NCI-H146 (cell line): ENCODE measurements at regions not wholly inside any gene's neighbourhood (a gene's known extent, or its start where the extent isn't known, plus 50 kb on each side); places are given as distances from the start of the nearest gene placed in this dataset.
A peak's percentile ranks its signal among the peaks of the same experiment; 100 is the strongest.

Experiments
- DNase-seq: peaks from one replicate; lab custom pipeline; 2025; lab: John Stamatoyannopoulos, UW

DNA sequence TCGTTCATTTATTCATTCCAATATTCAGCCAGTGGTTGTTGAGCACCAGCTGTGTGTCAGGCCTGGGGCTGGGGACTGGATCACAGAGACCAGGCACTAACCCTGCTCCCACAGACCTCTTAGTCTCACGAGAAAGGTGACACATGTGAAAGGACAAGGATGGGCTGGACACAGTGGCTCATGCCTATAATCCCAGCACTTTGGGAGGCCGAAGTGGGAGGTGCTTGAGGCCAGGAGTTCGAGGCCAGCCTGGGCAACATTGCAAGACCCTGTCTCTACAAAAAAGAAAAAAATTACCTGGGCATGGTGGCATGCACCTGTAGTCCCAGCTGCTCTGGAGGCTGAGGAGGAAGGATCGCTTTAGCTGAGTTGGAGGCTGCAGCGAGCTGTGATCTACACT lies 105.9 kb upstream of the SDK1 start:
- DNase-seq: no peak

DNA sequence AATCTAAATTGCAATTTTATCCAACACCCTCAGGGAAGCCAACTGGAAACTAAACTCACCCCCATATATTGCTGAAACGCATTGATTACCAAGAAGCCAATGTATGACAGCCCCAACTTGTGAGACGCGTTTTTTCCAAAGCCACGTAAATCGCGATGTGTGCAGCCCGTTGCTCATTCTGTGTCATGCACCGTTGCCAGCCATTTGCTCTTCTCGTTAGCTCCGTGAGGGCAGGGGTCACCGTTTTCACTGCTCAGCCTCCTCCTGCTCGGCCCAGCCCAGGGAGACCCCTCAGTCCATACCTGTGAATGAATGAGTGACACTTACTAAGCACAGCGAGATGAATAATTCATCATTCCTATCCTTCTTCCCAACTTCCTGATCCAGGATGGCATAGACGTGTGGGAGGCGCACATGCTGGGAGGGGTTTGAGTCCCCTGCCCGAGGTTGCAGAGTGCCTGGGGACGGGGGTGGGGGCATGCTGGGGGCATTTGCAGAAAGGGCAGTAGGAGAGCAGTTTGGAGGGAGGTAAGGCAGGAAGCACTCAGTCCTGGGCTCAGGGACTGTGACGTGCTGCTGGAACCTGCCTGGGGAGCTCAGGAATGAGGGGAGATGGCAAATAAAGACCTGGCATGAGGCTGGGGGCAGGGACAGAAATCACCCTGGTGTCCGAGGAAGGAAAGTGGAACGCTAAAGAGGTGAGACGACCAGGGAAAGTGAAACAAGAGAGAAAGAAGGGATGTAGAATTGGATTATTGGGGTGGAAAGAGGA lies 104.2 kb upstream of the SDK1 start:
- no peak for DNase-seq

DNA sequence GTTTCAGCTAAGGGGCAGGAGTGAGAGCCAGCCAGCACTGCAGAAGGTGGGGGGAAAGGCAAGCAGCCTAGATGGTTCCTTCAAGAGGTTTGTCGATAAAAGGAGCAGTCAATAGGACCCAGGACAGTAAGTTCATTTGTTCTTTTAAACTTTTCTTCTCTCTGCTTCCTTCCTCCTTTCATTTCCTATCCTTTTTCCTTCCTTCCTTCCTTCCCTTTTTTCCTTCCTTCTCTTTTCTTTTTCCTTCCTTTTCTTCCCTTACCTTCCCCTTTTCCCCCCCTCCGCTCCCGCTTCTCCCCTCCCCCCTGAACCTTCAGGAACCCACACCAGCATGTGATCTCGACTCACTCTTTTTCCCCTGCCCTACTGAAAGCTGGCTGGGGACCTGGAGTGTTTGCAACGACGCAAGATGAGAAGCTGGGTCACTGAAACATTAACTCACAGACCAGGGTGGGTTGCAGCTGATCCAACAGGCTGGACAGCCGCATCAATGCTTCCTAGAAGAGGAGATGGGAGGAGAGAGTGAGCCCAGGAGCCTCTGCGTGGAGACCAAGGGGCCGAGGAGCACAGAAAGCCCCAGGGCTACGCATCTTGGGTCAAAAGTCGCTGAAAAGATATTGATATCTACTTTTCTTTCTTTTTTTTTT lies 103.4 kb upstream of the SDK1 start:
- no peak for DNase-seq

DNA sequence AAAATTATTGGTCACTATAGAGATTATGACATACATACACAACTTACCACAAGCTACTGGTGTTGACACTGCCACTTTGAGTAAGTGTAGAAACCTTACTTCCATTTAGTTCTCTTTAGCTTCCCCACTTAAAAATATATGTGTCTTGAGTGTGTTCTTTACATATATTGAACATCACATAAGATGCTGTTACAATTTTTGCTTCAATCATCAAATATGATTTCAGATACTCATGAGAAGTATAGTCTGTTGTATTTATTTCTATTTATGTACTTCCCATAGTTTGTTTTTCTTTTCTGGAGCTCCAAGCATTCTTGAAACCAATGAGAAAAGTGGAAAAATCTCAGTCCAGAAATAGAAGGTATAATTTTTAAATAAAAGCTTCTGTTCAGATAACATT lies 102.7 kb upstream of the SDK1 start:
- DNase-seq: no peak

DNA sequence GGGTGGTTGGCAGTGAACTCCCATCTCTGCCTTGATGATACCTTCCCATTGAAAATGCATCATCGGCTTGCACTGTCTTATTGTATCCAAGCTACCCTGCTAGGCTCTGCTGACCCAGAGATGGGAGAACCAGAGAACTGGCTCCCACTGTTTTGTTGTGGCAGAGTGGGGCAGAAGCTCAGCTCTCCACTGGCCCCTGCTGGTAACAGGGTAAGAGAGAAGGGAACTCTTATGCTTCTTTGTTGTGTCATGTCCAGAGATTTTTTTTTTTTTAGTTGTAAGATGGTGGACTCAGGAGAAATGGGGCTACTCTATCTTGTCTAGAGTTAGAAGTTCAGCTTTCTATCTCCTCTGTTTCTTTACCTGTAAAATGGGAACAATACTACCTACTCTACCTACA lies 100.5 kb upstream of the SDK1 start:
- peak; percentile 32 for DNase-seq

DNA sequence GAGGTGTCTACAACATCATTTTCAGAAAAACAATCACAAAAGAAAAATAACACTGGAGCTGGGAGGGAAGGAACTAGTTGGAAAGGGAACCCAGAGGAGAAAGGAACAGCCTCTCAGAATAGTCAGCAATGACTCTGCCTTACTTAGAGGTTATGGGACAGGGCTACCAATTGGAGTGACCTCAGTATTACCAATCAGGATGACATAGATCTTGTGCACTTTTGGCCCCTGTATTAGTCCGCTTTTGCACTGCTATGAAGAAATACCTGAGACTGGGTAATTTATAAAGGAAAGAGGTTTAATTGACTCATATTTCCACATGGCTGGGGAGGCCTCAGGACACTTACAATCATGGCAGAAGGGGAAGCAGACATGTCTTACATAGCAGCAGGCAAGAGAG lies 99.7 kb upstream of the SDK1 start:
- no peak for DNase-seq

DNA sequence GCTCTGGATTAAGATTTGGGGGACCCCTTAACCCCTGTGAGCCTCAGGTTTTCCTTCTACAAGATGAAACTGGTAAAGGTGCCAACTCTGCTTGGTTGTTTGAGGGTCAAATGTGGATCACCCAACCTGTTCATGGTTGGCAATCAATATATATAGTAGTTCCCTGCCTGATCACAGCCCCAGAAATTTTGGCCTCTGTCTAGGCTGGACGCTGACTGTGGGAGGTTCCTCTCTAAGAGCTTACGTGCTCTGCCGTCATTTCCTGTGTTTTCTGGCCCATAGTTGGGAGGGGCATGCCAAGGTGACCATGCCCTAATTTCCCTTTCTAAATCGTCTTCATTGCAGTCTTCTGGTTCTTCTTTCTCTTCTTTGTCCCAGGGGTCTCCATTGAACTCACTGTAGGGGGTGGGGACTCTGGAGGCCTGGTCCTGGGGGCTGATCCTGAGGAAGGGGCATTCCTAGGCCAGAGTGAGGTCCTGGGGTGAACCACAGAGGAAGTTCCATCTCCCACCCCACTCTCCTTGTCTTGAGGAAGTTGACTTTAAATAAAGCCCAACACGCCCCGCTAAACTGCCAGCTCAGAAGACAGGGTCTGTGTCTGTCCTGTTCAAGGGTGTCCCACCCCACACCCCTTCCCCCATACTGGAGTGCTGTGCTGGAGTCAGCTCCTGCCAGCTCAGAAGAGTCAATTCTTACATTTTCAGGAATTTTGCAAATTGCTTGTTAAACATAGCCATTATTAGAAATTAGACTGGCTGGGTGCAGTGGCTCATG lies 98.9 kb upstream of the SDK1 start:
- DNase-seq: no peak

DNA sequence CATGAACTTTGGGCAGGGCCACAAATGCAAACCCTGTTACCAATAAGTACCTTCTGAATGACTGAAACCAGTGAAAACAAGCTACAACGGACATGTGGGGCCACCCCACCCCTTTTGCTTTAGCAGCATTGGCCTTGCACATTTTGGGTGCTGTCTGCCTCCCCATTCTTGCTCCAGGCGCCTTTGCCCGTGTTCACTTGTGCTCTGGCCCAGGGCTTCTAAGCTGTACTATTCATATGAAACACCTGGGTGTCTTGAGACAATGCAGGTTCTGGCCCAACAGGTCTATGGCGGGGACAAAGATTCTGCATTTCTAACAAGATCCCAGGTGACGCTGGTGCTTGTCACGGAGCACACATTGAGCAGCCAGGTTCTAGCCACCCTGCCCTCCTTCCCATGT lies 96.5 kb upstream of the SDK1 start:
- DNase-seq: no peak

DNA sequence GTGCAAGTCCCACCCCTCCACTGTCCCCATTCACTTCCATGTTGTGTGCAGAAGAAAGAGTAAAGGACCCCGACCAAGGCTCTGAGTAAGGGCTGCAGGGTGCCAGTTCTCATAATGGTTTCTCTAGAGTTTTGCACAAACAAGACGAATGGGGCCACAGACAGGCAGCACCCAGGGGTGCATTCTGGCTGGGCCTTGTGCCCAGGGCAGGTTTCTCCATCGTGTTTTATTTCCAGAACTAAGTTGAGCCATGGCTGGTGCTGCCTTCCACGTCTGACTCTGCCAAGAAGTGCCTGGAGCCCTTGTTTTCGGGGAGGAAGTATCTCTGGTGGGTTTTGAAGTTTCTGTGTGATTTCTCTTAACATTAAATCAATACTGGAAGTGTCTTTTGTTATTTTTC lies 95.0 kb upstream of the SDK1 start:
- DNase-seq: no peak

DNA sequence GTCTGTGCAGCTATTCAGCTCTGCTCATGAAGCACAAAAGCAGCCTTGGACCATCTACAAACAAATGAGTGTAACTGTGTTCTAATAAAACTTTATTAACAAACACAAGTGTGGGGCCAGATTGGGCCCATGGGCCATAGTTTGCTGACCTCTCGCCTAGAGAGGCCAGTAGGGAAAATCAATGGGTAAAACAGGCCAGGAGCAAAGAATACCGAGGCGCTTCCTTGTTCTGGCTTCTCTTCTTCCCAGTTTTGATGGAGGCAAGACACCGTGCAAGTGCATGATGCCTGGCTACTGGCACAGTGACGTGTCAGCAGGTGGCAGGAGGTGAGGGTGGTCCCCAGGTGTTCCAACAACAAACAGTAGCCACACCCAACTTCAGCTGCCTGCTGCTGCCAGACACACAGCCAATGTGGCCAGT lies 94.3 kb upstream of the SDK1 start:
- peak; percentile 48 for DNase-seq

DNA sequence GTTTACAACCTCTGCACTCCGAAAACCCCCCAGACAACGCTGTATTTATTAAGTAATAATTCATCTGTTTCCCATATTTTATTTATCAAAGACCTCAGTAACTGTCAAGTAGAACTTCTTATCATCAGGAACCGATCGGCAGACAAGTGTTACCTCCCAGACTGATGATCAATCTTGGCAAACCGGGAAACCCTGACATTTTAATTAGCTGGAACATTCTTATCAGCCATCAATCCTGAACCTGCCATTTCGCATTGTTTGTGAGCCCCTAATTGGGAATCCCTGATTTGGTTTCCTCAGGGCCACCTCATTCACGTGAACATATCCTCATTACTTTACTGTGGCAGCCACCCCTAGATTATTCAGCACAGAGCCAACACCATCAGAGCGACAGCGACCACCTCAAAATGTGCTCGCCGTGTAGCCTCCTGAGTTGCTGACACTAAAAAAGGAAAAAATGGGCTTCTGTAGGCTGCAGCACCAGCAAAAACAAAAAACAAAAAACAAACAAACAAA lies 93.6 kb upstream of the SDK1 start:
- DNase-seq: no peak

DNA sequence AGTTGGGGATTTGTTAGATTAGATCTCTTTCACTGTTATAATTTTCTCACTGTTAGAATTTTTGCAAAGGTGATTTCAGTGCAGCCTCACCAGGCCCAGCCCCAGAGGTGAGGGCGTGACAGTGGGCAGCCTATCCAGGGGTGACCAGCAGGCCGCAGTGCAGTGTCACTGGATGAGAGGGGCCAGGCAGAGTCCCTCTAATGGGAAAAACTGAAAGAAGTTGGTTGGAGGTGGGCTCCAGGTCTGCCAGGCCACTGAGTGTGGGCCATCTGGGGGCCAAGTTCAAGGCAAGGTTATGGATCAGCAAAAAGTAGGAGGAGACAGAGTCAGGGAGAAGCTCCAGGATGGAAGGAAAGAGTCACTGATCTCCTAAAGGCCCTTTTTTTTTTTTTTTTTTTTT lies 90.5 kb upstream of the SDK1 start:
- peak; percentile 13 for DNase-seq

DNA sequence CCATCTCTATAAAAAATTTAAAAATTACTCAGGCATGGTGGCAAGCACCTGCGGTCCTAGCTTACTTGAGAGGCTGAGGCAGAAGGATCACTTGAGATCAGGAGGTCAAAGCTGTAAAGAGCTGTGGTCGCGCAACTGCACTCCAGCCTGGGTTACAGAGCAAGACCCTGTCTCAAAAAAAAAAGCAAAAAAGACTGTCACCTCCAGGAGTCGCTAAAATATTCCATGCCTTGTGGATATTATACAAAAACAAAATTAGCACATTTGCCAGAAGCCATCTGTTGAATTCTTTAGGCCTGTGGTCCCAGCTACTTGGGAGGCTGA lies 87.0 kb upstream of the SDK1 start:
- no peak for DNase-seq

DNA sequence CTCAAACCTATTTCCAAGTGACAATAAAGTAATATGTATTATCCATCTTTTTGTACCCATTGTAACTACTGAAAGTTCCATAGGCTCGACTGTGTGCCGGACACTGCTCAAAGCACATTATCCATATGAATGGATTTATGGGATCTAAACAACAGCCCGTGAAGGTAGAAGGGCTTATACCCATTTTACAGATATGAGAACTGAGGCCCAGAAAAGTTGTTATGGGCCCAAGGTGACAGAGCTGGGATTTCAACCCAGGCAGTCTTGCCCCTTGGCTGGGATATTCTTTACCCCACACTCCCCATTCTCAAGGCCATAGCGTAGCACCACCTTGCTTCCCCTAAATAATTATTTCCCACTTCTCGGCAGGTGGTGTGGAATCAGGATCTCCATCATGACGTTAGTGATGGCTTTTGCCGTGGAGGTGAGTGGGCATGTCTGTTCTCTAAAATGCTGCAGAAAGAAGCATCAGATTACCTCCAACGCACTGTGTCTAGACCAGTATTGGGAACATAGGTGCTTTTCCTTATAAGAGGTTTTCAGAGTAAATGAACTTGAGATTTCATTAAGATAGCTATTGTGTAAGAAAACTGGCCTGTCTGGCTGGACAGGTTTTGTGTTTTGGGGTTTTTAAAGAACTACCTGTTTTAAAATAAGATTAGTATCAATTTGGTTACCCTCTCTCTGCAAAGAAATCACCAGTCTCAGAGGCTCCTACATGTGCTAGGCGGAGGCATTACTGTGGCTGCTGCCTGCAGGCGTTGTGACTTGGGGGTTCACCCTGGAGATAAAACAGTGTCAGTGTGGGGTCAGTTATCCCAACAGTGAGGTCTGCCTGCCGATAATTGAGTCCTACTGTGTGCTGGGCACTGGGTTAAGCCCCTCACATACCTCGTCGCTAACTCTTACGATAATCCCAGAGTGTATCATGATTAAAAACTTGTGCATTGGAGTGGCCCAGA lies 85.1 kb upstream of the SDK1 start:
- no peak for DNase-seq

DNA sequence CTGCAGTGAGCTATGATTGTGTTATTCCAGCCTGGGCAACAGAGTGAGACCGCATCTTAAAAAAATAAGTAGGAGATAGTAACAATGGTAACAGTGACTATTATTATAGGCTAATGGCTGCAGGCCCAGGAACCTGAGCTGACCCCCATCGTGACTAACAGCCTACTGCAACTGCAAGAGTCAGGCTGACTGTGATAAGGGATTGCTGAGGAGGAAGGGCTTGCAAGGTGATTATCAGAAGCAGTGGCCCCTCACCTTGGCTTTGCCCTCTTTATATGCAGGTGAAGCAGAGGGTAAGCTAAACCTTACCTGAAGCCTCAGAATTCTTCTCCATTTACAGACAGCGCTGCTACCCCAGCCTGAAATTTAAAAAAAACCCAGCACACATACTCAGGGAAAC lies 83.9 kb upstream of the SDK1 start:
- no peak for DNase-seq

DNA sequence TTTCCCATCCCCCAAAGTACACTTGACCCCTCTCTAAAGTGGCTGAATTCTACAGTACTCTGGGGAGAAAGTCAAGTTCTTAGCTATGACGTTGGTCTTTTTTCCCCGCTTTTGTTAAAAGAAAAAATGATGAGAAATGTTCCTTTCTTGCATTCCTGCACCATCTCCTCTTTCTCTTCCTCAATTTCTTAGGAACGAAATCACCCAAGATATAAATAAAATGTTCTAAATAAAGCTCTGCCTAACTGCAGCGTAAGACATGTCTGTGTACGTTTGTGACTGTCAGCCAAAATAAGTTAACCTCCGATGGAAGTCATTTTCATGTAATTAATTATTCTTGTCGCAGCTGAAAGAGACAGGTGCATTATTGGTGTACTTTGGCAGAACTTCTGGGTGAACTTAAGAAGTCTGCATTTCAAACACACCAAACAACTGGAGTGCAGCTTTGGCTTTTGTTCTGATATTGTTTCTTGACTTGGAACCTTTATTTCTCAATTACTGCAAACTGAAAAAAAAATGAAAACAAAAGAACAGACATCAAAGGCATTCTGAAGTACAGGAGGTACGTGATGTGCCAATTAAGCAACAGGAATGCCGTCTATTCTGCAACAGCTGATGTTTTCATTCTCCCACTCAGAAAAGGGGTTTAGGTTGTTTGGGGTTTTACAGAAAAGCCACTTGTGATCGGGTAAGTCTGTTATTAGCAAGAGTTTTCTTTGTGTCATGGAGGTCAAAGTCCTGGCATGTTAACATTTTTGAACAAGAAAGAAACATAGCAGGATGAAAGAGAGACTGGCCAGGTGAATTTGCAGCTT lies 82.4 kb upstream of the SDK1 start:
- no peak for DNase-seq

DNA sequence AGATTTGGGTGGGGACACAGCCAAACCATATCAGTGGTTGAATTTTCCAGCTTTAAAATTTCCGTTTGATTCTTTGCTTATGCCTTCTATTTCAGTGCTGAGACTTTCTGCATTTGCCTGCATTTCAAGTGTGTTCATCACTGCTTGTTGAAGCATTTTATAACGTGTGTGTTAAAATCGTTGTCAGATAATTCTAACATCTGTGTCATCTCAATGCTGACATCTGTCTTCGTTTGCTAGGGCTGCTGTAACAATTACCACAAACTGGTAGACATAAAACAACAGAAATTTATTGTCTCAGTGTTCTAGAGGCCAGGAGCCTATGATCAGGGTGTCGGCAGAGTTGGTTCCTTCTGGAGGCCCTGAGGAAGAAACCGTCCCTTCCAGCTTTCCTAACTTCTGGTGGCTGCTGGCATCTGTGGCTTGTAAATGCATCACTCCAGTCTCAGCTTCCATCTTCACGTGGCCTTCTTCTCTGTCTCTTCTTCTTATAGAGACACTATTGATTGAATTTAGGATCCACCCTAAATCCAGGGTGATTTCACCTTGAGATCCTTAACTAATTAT lies 71.1 kb upstream of the SDK1 start:
- no peak for DNase-seq

DNA sequence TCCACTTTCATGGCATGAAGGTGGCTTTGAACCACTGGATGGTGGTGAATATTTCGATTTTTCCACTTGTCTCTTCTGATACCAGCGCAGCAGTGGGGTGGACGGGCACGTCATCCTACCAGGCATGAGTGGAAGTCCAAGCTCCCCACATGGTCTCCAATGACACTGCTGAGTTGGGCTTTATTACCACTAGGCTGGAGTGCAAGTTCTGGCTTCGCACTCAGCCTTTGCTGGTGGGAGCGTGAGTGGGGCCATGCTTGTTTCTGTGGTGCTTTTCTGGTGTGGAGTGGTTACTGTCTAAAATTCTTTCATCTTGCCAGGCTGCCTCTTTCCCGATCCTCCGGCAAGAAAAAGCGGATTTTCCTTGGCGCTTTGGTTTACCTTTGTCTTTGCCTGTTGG lies 70.1 kb upstream of the SDK1 start:
- no peak for DNase-seq

DNA sequence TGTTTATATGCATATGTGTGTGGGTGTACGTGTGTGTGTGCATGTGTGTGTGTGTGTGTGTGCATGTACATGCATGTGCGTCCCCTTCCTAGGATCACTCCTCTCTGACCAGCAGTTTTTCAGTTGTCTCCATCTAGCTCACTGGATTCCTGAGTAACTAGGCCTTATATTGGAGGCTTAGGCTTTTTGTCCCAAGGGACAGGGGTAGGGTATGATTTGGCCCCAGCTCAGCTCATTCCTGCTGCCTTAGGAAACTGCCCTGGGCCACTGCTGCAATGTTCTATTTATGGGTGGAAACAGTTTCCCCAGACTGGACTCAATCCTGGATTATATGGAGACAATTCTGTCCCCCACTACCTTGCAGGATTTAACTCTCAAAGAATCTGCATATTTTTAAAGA lies 68.8 kb upstream of the SDK1 start:
- no peak for DNase-seq

DNA sequence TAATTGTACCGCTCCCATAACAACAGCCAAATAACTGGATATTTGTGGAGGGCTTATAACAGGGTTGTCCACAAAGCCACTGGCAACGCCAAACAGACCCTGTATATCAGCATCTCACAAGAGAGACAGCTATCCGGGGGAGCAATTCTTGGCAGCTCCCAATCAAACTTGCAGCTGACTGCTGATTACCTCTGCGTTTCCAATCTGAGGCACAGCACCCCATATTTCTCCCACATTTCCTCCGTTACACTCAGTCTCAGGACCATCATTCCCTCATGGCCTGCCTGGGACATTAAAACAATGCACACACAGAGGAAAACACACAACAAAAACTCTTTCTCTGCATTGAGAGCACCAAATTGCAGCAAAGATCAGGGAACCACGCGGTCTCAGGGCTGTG lies 67.8 kb upstream of the SDK1 start:
- DNase-seq: no peak

DNA sequence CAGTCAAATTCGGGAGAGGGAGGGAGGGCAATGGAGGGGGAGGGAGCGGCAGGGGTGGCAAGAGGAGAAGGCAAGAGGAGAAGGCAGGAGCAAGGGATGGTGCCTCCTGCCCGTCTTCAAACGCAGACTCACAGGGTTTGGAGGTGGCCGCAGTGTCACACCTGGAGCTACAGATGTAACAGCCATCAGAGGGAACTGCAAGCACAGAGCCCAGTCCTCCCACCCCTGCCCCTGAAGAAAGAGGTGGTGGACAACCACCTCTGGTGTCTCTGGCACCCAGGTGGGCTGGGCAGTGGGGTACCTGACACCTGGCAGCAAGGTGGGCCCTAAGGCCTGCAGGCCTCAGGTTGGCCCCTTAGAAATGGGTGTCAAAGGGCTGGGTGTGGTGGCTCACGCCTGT lies 67.0 kb upstream of the SDK1 start:
- DNase-seq: no peak
